IPS-18a (cell line): ENCODE measurements at regions not wholly inside any gene's neighbourhood (a gene's known extent, or its start where the extent isn't known, plus 50 kb on each side); places are given as distances from the start of the nearest gene placed in this dataset.

Experiments
- H3K27ac ChIP-seq: one replicate; pipeline ENCODE4 v1.5.1; 2013; ENCODE audit warnings: low read length
- H3K27me3 ChIP-seq: one replicate; pipeline ENCODE4 v1.6.1; 2013; ENCODE audit warnings: mild to moderate bottlenecking, low read length; ENCODE audit not compliant: control insufficient read depth, insufficient read depth
- H3K36me3 ChIP-seq: one replicate; pipeline ENCODE4 v1.6.1; 2013; ENCODE audit warnings: low read depth, low read length; ENCODE audit not compliant: control insufficient read depth
- H3K4me1 ChIP-seq: one replicate; pipeline ENCODE4 v1.6.1; 2013; ENCODE audit warnings: low read depth, low read length; ENCODE audit not compliant: control insufficient read depth
- H3K4me3 ChIP-seq: one replicate; pipeline ENCODE4 v1.5.1; 2013; ENCODE audit warnings: low read length
- H3K9ac ChIP-seq: one replicate; pipeline ENCODE4 v1.6.1; 2013; ENCODE audit warnings: mild to moderate bottlenecking, low read length, moderate library complexity
- H3K9me3 ChIP-seq: one replicate; pipeline ENCODE4 v1.6.1; 2013; ENCODE audit warnings: low read depth, low read length; ENCODE audit not compliant: control insufficient read depth

DNA sequence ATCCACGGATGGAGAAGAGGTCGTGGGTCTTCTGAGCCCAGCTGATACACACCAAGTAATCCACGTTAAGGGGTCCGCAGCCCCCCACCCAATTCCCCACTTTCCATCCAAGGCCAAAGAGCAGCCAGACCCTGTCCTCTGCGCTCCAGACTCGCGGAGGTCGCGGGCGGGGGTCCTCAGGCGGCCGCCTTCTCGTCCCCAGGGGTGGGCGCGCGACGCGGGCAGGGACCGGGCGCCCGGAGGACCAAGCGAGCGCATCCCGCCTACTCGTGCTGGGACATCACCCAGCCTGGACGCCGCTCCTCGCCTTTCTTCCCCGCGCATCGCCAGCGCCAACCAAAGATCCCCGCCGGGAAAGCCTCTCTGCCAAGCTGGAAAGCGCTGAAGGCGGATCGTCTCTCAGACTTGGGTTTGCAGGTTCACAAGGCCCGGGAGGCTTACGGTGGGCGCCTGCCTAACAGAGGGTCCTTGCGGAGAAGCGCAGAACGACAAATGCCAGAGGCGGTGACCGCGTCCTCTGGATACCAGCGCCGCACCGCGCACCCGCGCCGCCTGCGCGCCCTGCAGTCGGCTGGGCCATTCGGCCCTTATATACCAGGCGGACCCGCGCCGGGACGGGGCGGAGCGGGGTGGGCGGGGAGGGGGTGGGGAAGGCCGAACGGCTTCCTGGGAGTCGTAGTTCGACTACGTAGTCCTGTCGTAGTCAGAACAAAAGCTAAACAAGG is 471.6 kb downstream of the SOX9 start:
- no peaks in the 10 kb centered on the region for H3K9me3 ChIP-seq
- peaks cover 15% of the 10 kb centered on the region for H3K4me1 ChIP-seq
- H3K4me3 ChIP-seq, result peak overlapping the region; percentile 80
- H3K9ac ChIP-seq, result peak overlapping the region; percentile 30
- H3K27me3 ChIP-seq, result peaks cover 41% of the 10 kb centered on the region
- H3K27ac ChIP-seq, result no peak overlapping the region
- no peaks in the 10 kb centered on the region for H3K36me3 ChIP-seq

DNA sequence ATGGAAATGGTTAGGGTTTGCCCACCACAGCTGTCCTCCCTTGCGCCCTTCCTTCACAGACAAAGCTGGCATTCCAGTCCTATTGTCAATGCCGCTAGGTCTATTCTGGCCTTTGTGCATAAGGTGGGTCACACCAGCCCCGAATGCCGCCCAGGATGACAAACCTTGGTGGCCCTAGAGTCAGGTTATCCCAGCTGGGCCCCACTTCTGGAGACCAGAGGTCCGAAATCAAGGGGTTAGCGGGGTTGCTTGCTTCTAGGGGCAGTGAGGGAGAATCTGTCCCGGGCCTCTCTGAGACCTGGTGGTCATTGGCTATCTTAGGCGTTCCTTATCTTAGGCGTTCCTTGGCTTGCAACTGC is 472.1 kb downstream of the SOX9 start:
- Histone ChIP-seq H3K36me3 (no peaks in the 10 kb centered on the region), H3K4me1 (peaks cover 12% of the 10 kb centered on the region), H3K4me3 (no peak overlapping the region), H3K9ac (no peak overlapping the region), H3K27me3 (peaks cover 41% of the 10 kb centered on the region), H3K27ac (no peak overlapping the region), H3K9me3 (no peaks in the 10 kb centered on the region)

DNA sequence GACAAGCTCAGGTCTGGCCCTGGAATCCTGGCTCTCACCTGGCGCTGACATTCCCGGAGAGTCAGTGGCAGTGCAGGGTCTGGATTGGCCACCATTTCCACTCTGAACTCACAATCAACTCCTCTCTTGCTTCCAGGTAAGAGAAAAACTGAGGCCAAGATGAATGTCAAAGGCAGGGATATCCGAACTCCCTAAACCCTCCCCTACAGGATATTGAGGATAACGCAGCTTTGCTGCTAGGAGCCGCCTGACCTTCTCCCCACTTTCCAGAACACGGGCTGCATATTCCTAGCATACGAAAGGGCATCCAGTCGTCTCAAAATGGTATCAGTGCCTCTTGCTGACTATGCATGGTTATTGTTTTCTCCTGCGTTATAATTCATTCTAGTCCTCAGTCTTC is 473.4 kb downstream of the SOX9 start:
- Histone ChIP-seq H3K36me3 (no peaks in the 10 kb centered on the region), H3K9ac (no peak overlapping the region), H3K27me3 (peaks cover 31% of the 10 kb centered on the region), H3K27ac (no peak overlapping the region), H3K4me3 (no peak overlapping the region), H3K9me3 (no peaks in the 10 kb centered on the region), H3K4me1 (peaks cover 7% of the 10 kb centered on the region)
